MM.1S (cell line): ENCODE measurements at regions not wholly inside any gene's neighbourhood (a gene's known extent, or its start where the extent isn't known, plus 50 kb on each side); places are given as distances from the start of the nearest gene placed in this dataset.

Experiments used
- DNase-seq: peaks from one replicate; pipeline ENCODE4 v3.0.0-alpha.2; 2015
- H2AFZ ChIP-seq: fragments of 300-600 bp; sonication (generic); 2 replicates; pipeline ENCODE4 v1.6.0; 2016; ENCODE audit warnings: antibody characterized with exemption, low read length
- H3F3A ChIP-seq: fragments of 300-600 bp; sonication (generic); 2 replicates; pipeline ENCODE4 v1.6.1; 2016; ENCODE audit warnings: mild to moderate bottlenecking, antibody characterized with exemption, low read length, moderate library complexity, mixed read lengths; ENCODE audit not compliant: insufficient read depth
- H3K27ac ChIP-seq: fragments of 300-600 bp; sonication (generic); 2 replicates; pipeline ENCODE4 v1.5.1; 2016; ENCODE audit warnings: mild to moderate bottlenecking, low read length
- H3K27me3 ChIP-seq: fragments of 300-600 bp; sonication (generic); replicated peaks from 2 replicates; pipeline ENCODE4 v1.6.0; 2016; ENCODE audit warnings: low read length; ENCODE audit not compliant: insufficient read depth
- H3K36me3 ChIP-seq: fragments of 300-600 bp; sonication (generic); replicated peaks from 2 replicates; pipeline ENCODE4 v1.6.1; 2016; ENCODE audit warnings: mild to moderate bottlenecking, low read length, mixed read lengths; ENCODE audit not compliant: insufficient read depth
- H3K4me1 ChIP-seq: fragments of 300-600 bp; sonication (generic); 2 replicates; pipeline ENCODE4 v1.6.1; 2016; ENCODE audit warnings: low read length, mixed read lengths
- H3K4me2 ChIP-seq: fragments of 300-600 bp; sonication (generic); 2 replicates; pipeline ENCODE4 v1.6.0; 2016; ENCODE audit warnings: low read depth, low read length
- H3K4me3 ChIP-seq: fragments of 300-600 bp; sonication (generic); 2 replicates; pipeline ENCODE4 v1.5.1; 2016; ENCODE audit warnings: low read length, mixed read lengths
- H3K79me2 ChIP-seq: fragments of 300-600 bp; sonication (generic); 2 replicates; pipeline ENCODE4 v1.6.1; 2016; ENCODE audit warnings: mixed run types, low read length, mixed read lengths
- H3K9ac ChIP-seq: fragments of 300-600 bp; sonication (generic); 2 replicates; pipeline ENCODE4 v1.6.1; 2016; ENCODE audit warnings: low read length, mixed read lengths
- H3K9me2 ChIP-seq: fragments of 300-600 bp; sonication (generic); replicated peaks from 2 replicates; pipeline ENCODE4 v1.6.1; 2016; ENCODE audit warnings: mild to moderate bottlenecking, low read length, mixed read lengths; ENCODE audit not compliant: insufficient read depth
- H3K9me3 ChIP-seq: fragments of 300-600 bp; sonication (generic); replicated peaks from 2 replicates; pipeline ENCODE4 v1.6.1; 2016; ENCODE audit warnings: mild to moderate bottlenecking, low read length, mixed read lengths; ENCODE audit not compliant: insufficient read depth
- H4K20me1 ChIP-seq: fragments of 300-600 bp; sonication (generic); 2 replicates; pipeline ENCODE4 v1.6.1; 2016; ENCODE audit warnings: mild to moderate bottlenecking, low read length, moderate library complexity, mixed read lengths; ENCODE audit not compliant: insufficient read depth
- EZH2 ChIP-seq: fragments of 300-600 bp; sonication (generic); optimal IDR thresholded peaks from 2 replicates; pipeline ENCODE3; 2017; ENCODE audit warnings: low read depth, mild to moderate bottlenecking, antibody characterized with exemption, low read length, mixed read lengths
- EZH2phosphoT487 ChIP-seq: fragments of 300-600 bp; sonication (generic); IDR thresholded peaks from 2 replicates; pipeline ENCODE4 v1.6.1; 2018; ENCODE audit warnings: antibody characterized with exemption, low read length
- TF ChIP-seq, protein P1 (sequence below): fragments of 300-600 bp; sonication (generic); IDR thresholded peaks from 2 replicates; pipeline ENCODE4 v1.5.1; 2016; ENCODE audit warnings: antibody characterized with exemption, low read length, mixed read lengths

DNA sequence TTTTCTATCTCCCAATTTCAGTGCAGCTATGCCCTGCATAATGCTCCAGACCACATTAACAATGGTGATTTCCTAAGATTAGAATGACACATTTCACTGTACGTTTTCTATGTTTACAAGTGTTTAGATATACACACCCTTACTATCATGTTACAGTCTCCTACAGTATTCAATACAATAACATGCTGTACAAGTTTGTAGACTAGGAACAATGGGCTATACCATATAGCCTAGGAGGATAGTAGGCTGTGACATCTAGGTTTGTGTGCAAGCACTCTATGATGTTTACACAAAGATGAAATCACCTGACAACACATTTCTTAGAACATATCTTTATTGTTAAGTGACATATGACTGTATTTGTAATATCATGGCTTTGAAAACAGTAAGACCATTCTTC lies 1435.6 kb upstream of the NUDT12 start:
- H3K27ac ChIP-seq: no peak overlapping the region
- H3K4me2 ChIP-seq: no peak overlapping the region
- DNase-seq: no peak
- no peak overlapping the region for H2AFZ ChIP-seq
- no peaks in the 10 kb centered on the region for H3K79me2 ChIP-seq
- no peaks in the 10 kb centered on the region for H3K9me2 ChIP-seq
- no peaks in the 10 kb centered on the region for H3K4me1 ChIP-seq
- TF ChIP-seq EZH2phosphoT487: no peak
- TF ChIP-seq, protein P1, sequence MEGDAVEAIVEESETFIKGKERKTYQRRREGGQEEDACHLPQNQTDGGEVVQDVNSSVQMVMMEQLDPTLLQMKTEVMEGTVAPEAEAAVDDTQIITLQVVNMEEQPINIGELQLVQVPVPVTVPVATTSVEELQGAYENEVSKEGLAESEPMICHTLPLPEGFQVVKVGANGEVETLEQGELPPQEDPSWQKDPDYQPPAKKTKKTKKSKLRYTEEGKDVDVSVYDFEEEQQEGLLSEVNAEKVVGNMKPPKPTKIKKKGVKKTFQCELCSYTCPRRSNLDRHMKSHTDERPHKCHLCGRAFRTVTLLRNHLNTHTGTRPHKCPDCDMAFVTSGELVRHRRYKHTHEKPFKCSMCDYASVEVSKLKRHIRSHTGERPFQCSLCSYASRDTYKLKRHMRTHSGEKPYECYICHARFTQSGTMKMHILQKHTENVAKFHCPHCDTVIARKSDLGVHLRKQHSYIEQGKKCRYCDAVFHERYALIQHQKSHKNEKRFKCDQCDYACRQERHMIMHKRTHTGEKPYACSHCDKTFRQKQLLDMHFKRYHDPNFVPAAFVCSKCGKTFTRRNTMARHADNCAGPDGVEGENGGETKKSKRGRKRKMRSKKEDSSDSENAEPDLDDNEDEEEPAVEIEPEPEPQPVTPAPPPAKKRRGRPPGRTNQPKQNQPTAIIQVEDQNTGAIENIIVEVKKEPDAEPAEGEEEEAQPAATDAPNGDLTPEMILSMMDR: no peak
- no peak for TF ChIP-seq EZH2
- no peaks in the 10 kb centered on the region for H4K20me1 ChIP-seq
- H3K27me3 ChIP-seq: no peaks in the 10 kb centered on the region
- no peaks in the 10 kb centered on the region for H3K36me3 ChIP-seq
- no peaks in the 10 kb centered on the region for H3F3A ChIP-seq
- H3K4me3 ChIP-seq: no peak overlapping the region
- H3K9me3 ChIP-seq: no peaks in the 10 kb centered on the region
- no peak overlapping the region for H3K9ac ChIP-seq

DNA sequence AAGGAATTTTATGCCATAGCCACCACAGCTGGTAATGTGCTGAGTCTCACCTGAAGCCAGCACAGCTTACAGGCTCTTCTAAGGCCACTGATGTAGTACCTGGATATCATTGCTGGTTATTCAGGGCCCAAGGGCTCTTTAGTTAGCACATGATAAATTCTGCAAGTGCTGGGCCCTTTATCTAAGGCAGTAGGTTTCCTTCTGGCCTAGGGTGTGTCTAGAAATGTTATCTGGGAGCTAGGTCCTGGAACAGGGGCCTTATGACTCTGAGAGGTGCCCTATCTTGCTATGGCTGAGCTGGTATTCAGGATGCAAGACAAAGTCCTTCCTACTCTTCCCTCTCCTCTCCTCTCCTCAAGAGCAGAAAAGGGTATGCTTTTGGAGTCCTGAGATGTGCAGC lies 1424.5 kb upstream of the NUDT12 start:
- no peaks in the 10 kb centered on the region for H3K9me3 ChIP-seq
- H3K27me3 ChIP-seq: no peaks in the 10 kb centered on the region
- no peak overlapping the region for H3K27ac ChIP-seq
- no peaks in the 10 kb centered on the region for H3K9me2 ChIP-seq
- no peak overlapping the region for H3K4me3 ChIP-seq
- no peaks in the 10 kb centered on the region for H3K4me1 ChIP-seq
- TF ChIP-seq EZH2 (no peak), EZH2phosphoT487 (no peak)
- TF ChIP-seq, protein P1: no peak
- no peak for DNase-seq
- H3K9ac ChIP-seq: no peak overlapping the region
- H3F3A ChIP-seq: no peaks in the 10 kb centered on the region
- no peak overlapping the region for H3K4me2 ChIP-seq
- H4K20me1 ChIP-seq: no peaks in the 10 kb centered on the region
- no peak overlapping the region for H2AFZ ChIP-seq
- no peaks in the 10 kb centered on the region for H3K36me3 ChIP-seq
- no peaks in the 10 kb centered on the region for H3K79me2 ChIP-seq

DNA sequence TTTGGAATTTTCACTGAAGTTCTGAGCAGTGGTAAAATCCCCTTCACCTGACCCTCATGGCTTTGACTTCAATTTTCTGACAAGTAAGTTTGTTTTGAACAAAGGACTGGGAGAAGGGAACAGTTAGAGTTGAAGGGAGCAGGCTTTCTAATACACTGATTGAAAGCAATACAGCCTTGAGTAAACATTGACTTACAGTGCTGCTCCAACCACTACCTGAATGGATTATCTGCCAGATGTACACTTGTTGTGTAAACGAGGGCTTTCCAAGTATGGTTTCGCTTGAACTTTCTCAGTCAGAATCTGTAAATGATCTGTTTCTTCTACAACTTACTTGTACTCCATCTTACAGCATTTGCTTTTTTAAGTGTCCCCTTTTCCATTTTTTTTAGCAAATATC lies 1414.9 kb upstream of the NUDT12 start:
- Histone ChIP-seq H3K4me3 (no peak overlapping the region), H3K79me2 (no peaks in the 10 kb centered on the region), H3K9ac (no peak overlapping the region), H4K20me1 (no peaks in the 10 kb centered on the region), H3K9me3 (no peaks in the 10 kb centered on the region), H3F3A (no peaks in the 10 kb centered on the region), H3K9me2 (no peaks in the 10 kb centered on the region), H3K36me3 (no peaks in the 10 kb centered on the region), H2AFZ (no peak overlapping the region), H3K4me1 (no peaks in the 10 kb centered on the region), H3K27me3 (no peaks in the 10 kb centered on the region), H3K4me2 (no peak overlapping the region), H3K27ac (no peak overlapping the region)
- DNase-seq: no peak
- TF ChIP-seq, protein P1: no peak
- TF ChIP-seq EZH2phosphoT487 (no peak), EZH2 (no peak)
